HCT116 (cell line): ENCODE measurements at regions not wholly inside any gene's neighbourhood (a gene's known extent, or its start where the extent isn't known, plus 50 kb on each side); places are given as distances from the start of the nearest gene placed in this dataset.

Source experiments
- FOSL1 ChIP-seq: IDR thresholded peaks from 2 replicates; pipeline ENCODE4 v1.6.1; 2012; ENCODE audit warnings: low read depth
- RAD21 ChIP-seq: IDR thresholded peaks from 2 replicates; pipeline ENCODE4 v1.6.1; 2012; ENCODE audit warnings: low read depth, mild to moderate bottlenecking

- TF ChIP-seq FOSL1: no peak
- no peak for TF ChIP-seq RAD21
Measured at GRCh38 chr5:158285698-158286097, 426.8 kb upstream of the CLINT1 start.
